ENCODE measurements at regions not wholly inside any gene's neighbourhood (a gene's known extent, or its start where the extent isn't known, plus 50 kb on each side); places are given as distances from the start of the nearest gene placed in this dataset.
"Not testable (repeated sequence)": the region's sequence is repeated elsewhere in the genome, so short reads cannot be mapped to it uniquely, and the experiment has no call there.

DNA sequence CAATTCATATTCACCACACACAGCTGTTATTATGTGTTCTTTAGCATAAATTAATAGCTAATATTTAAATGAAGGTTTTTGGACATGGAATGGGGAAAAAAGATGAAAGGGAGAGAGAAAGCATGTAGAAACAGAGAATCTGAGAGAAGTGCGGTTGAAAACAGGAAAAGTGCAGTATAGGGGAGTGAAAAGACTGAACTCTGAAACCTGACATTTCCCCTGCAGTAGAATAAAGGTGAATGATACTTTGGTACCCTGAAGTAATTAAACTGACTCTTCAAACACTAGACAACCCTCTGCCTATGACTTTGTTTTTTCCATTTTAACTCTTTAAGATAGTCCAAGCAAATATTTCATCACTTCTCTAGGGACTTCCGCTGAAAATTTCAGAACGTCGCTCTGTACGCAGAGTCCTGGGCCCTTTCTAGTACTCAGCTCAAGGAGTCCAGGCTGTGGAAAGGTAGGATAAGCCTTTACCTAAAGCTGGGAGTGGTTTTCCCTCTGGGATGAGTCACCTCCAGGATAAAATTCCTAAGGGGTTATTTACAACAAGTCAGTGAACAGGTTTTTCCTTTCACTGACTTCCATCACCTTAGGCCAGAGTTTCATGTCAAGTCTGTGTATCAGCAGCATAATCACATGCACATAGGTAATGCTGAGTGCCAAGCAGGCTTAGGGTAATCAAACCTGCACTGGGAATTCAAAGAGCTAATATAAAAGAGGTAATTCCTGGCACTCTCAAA, 614.5 kb downstream of the PKHD1 start:
- CTCF ChIA-PET = interaction anchor here (0.6 to 0.7 kb wide), 2 partner anchors 110 to 1502 kb away, joined by 3 read pairs; no protein-coding TSS in a partner anchor
- TF ChIP-seq, protein P1, sequence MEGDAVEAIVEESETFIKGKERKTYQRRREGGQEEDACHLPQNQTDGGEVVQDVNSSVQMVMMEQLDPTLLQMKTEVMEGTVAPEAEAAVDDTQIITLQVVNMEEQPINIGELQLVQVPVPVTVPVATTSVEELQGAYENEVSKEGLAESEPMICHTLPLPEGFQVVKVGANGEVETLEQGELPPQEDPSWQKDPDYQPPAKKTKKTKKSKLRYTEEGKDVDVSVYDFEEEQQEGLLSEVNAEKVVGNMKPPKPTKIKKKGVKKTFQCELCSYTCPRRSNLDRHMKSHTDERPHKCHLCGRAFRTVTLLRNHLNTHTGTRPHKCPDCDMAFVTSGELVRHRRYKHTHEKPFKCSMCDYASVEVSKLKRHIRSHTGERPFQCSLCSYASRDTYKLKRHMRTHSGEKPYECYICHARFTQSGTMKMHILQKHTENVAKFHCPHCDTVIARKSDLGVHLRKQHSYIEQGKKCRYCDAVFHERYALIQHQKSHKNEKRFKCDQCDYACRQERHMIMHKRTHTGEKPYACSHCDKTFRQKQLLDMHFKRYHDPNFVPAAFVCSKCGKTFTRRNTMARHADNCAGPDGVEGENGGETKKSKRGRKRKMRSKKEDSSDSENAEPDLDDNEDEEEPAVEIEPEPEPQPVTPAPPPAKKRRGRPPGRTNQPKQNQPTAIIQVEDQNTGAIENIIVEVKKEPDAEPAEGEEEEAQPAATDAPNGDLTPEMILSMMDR (conservative IDR thresholded peaks at IDR 0.05; ENCODE audit: low read depth) = no peak
- POLR2A ChIA-PET (ENCODE audit: low non-redundant PET) = no interaction called here
- no peak overlapping the region for H3K27ac ChIP-seq
- peak; percentile 88 for DNase-seq (ENCODE audit: low spot score)

DNA sequence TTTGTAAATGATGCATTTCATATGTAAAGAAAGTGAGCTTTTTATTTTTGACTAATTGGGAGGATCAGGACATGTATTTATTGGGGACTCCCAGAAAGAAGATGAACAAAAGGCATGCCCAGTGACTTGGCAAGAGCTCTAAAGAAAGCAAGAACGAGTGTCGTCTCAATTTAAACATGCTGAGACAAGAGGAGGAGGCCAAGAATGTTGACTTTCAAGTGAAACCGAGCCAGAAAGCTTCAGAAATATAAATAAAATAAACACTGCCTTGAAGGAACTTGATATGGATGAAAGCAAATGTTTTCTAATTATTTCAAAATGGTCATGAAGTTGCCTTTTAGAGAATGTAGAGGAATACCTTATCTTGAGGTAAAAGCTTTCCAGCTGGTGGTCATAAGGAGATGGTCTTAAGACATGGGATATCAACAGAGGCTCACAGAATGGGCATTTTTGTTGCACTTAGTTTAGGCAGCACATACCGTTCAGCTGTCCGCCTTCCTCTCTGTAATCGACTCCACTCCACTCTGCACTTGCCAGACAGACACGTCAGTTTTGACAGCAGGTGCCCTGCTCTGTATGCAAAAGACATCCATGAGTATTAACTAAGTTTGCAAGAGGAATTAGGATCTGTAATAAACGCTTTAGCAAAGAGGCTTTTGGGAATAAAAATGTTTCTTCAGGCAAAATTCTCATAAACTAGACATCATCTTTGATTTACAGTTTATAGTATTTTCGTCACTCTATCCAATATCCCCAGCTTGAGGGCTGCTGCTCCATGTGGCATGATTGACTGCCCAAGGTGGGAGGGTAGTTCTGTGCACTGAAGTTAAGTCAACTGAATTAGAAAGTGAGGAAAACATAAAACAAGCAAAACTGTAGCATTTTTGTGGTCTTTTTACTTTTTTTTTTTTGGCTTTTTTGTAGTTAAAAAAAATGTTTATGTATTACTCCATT, 613.1 kb downstream of the PKHD1 start:
- no peak overlapping the region for H3K27ac ChIP-seq
- DNase-seq (ENCODE audit: low spot score) = no peak
- POLR2A ChIA-PET (ENCODE audit: low non-redundant PET) = no interaction called here
- TF ChIP-seq, protein P1 (conservative IDR thresholded peaks at IDR 0.05; ENCODE audit: low read depth) = no peak
- CTCF ChIA-PET = interaction anchor here (0.7 kb wide), 3 partner anchors 15 to 124 kb away, joined by 3 read pairs; no protein-coding TSS in a partner anchor

DNA sequence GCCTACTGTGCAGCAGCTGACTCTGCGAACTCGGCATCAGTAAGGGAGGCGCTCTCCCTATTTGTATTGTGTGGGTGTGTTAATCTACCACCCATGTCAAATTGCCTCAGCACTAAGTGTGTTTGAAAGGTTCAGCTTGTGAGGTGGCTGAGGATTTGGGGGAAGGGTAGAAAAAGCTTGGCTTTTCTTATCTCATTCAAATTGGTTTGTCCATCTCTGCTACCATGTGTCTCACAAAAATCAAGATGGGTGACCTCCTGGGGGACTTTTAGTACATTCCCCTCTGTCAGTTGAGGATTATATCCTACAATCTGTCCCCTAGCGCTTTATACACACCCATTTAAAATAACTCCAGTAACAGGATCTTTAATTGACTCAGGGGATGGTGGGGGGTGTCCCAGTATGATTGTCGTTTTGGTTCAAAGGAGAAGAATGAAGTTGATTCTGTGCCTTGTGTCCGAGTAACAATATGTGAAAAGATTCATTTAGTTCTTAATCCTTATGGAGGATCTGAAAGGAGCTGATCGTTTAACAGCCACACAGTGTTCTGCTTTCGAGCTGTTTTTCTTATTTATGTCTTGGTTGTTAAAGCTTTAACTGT, 609.6 kb downstream of the PKHD1 start:
- POLR2A ChIA-PET (ENCODE audit: low non-redundant PET) = no interaction called here
- TF ChIP-seq, protein P1 (conservative IDR thresholded peaks at IDR 0.05; ENCODE audit: low read depth) = no peak
- CTCF ChIA-PET = no interaction called here

GRCh38 chr6:51479296-51479695, 608.1 kb downstream of the PKHD1 start:
- TF ChIP-seq, protein P1 (conservative IDR thresholded peaks at IDR 0.05; ENCODE audit: low read depth) = no peak
- no peak overlapping the region for H3K27ac ChIP-seq
- DNase-seq (ENCODE audit: low spot score) = no peak
- POLR2A ChIA-PET (ENCODE audit: low non-redundant PET) = no interaction called here
- CTCF ChIA-PET = no interaction called here

More for the DNA sequence above, 609.6 kb downstream of the PKHD1 start:
- DNase-seq (ENCODE audit: low spot score) = no peak
- H3K27ac ChIP-seq = no peak overlapping the region

- DNase-seq (ENCODE audit: low spot score) = no peak
- POLR2A ChIA-PET (ENCODE audit: low non-redundant PET) = no interaction called here
- TF ChIP-seq, protein P1 (conservative IDR thresholded peaks at IDR 0.05; ENCODE audit: low read depth) = no peak
- no peak overlapping the region for H3K27ac ChIP-seq
- CTCF ChIA-PET = no interaction called here
These were observed 607.4 kb downstream of the PKHD1 start for GRCh38 chr6:51480040-51480439.

DNA sequence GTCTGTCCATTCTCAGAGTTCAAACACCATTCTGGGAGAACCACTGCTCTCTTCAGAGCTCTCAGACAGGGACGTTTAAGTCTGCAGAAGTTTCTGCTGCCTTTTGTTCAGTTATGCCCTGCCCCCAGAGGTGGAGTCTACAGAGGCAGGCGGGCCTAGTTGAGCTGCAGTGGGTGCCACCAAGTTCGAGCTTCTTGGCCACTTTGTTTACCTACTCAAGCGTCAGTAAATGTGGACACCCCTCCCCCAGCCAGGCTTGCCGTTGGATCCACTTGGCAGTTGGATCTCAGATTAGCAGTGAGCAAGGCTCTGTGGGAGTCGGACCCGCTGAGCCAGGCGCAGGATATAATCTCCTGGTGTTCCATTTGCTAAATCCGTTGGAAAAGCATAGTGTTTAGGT, 601.5 kb downstream of the PKHD1 start:
- DNase-seq (ENCODE audit: low spot score); H3K27ac ChIP-seq; POLR2A ChIA-PET (ENCODE audit: low non-redundant PET): not testable (repeated sequence)
- CTCF ChIA-PET = interaction anchor here (0.7 kb wide), 1 partner anchor 669 kb away, joined by 4 read pairs; no protein-coding TSS in a partner anchor
